ENCODE measurements at regions not wholly inside any gene's neighbourhood (a gene's known extent, or its start where the extent isn't known, plus 50 kb on each side); places are given as distances from the start of the nearest gene placed in this dataset.

DNA sequence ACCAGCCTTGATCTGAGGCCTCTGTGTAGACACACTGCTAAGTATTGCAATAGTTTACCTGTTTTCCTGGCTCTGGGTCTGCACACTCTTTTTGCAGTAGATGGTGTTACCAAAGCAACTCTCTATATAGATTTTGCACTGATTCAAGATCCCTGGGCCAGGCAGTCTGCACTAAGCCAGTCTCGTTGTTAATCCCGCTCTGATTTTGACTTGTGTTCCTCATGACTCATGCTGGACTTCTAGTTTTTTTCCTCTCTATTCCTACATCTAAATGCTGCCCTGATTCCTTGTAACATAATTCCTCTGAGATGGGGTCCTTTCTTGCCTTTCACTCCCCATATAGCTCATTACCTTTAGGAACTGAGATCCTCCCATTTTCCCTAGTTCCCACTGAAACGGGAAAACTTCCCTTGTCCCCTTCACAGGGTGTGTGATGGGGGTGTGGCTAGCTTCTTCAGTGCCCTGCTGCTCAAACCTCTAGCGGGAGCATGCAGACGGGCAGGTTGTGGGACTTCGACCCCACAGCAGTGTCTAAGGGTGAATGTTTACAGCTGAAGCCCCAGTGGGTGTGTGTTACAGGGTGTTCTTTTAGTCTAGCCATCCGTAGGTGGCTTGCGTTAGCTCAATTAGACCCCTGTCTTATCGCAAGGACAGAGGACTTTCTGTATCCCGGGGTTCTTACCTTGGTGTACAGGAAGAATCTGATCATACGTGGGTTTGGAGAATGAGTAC is 106.5 kb upstream of the RAB3GAP2 start:
- WGBS, 3 donors: 10 to 56% (median 33%) methylated on average over 11 of the region's 11 CpGs
- H3K4me1 ChIP-seq (ENCODE audit: control insufficient read depth in 3 of 3, insufficient read depth in 2 of 3, low read depth in 1 of 3, low read length in 2 of 3): peaks cover 0 to 5% (median 0%) of the 10 kb centered on the region in 3 donors
- H3K9me3 ChIP-seq (ENCODE audit: control insufficient read depth in 2 of 2, insufficient read depth in 1 of 2, low read depth in 1 of 2, low read length in 1 of 2): peaks cover 0 to 6% of the 10 kb centered on the region in 2 donors
- H3K27me3 ChIP-seq (ENCODE audit: control insufficient read depth in 3 of 3, insufficient read depth in 3 of 3, low read length in 3 of 3): no peaks in the 10 kb centered on the region
- H3K4me3 ChIP-seq (ENCODE audit: low read depth in 1 of 3, low read length in 3 of 3): no peak overlapping the region
- FAIRE-seq: no peak
- peak; percentile 84 to 89 for DNase-seq
- H3K27ac ChIP-seq (ENCODE audit: low read depth in 1 of 3, low read length in 2 of 3): peak overlapping the region in 1 of 3 donors; percentile 30
- H3K36me3 ChIP-seq (ENCODE audit: control insufficient read depth in 3 of 3, insufficient read depth in 2 of 3, low read depth in 1 of 3, low read length in 3 of 3): no peaks in the 10 kb centered on the region

DNA sequence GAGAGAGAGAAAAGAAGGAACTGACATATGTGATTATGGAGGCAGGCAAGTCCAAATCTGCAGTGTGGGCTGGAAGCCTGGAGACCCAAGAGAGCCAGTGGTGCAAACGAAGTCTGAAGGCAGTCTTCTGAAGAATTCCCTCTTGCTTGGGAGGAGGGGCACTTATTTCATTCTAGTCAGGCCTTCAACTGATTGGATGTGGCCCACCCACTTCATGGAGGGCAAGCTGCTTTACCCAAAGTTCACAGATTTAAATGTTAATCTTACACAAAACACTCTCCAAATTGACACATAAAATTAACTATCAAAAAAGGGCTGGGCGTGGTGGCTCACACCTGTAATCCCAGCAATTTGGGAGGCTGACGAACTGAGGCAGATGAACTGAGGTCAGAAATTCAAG is 103.5 kb upstream of the RAB3GAP2 start:
- peaks cover 0 to 6% of the 10 kb centered on the region in 2 donors for H3K9me3 ChIP-seq (ENCODE audit: control insufficient read depth in 2 of 2, insufficient read depth in 1 of 2, low read depth in 1 of 2, low read length in 1 of 2)
- 73 to 81% (median 78%) methylated on average over 3 of the region's 3 CpGs for WGBS, 3 donors
- no peak overlapping the region for H3K4me3 ChIP-seq (ENCODE audit: low read depth in 1 of 3, low read length in 3 of 3)
- no peak overlapping the region for H3K27ac ChIP-seq (ENCODE audit: low read depth in 1 of 3, low read length in 2 of 3)
- DNase-seq (no peak), FAIRE-seq (no peak)
- H3K27me3 ChIP-seq (ENCODE audit: control insufficient read depth in 3 of 3, insufficient read depth in 3 of 3, low read length in 3 of 3): peaks cover 0 to 2% (median 0%) of the 10 kb centered on the region in 3 donors
- H3K4me1 ChIP-seq (ENCODE audit: control insufficient read depth in 3 of 3, insufficient read depth in 2 of 3, low read depth in 1 of 3, low read length in 2 of 3): peaks cover 0 to 5% (median 0%) of the 10 kb centered on the region in 3 donors
- no peaks in the 10 kb centered on the region for H3K36me3 ChIP-seq (ENCODE audit: control insufficient read depth in 3 of 3, insufficient read depth in 2 of 3, low read depth in 1 of 3, low read length in 3 of 3)

DNA sequence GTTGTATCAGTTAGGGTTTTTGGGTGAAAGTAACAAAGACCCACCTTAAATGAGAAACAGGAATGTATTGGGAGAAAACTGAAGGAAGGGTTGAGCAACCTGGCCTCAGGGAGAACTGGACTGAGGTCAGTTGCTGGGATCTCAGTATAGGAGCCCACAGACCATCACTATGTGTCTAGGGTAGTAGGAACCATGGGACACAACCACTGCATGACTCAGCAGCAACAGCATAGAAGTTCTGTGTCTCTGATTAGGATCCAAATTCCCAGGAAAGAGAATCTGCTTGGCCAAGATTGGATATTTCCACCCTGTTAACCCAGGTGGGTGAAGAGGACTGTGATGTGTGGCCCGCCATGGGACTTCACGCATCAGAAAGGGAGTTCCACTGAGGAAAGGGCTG is 102.2 kb upstream of the RAB3GAP2 start:
- Histone ChIP-seq H3K27ac (ENCODE audit: low read depth in 1 of 3, low read length in 2 of 3) (no peak overlapping the region), H3K9me3 (ENCODE audit: control insufficient read depth in 2 of 2, insufficient read depth in 1 of 2, low read depth in 1 of 2, low read length in 1 of 2) (no peaks in the 10 kb centered on the region), H3K4me1 (ENCODE audit: control insufficient read depth in 3 of 3, insufficient read depth in 2 of 3, low read depth in 1 of 3, low read length in 2 of 3) (peaks cover 0 to 5% (median 0%) of the 10 kb centered on the region in 3 donors), H3K4me3 (ENCODE audit: low read depth in 1 of 3, low read length in 3 of 3) (no peak overlapping the region), H3K36me3 (ENCODE audit: control insufficient read depth in 3 of 3, insufficient read depth in 2 of 3, low read depth in 1 of 3, low read length in 3 of 3) (no peaks in the 10 kb centered on the region), H3K27me3 (ENCODE audit: control insufficient read depth in 3 of 3, insufficient read depth in 3 of 3, low read length in 3 of 3) (peaks cover 0 to 2% (median 0%) of the 10 kb centered on the region in 3 donors)
- FAIRE-seq: no peak
- no peak for DNase-seq
- WGBS, 3 donors: 87 to 98% (median 90%) methylated on average over 2 of the region's 2 CpGs

DNA sequence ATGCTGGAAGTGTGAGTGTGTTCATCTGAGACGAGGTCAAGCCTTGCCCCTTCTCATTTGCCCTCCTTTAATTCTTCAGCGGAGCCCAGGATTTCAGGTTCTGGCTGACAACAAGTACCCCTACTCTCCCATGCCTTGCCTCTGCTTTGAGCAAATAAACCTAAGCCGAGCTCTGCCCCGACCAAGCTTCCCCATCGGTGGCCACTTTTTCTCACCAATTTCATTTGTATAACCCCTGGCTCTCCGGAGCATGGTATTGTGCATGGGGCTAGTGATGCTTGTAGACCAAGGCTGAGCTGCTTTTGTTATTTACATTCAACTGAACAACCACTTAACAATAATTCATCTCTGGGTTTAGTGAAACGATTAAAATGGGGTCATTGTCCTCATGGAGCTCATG is 100.2 kb upstream of the RAB3GAP2 start:
- Histone ChIP-seq H3K4me1 (ENCODE audit: control insufficient read depth in 3 of 3, insufficient read depth in 2 of 3, low read depth in 1 of 3, low read length in 2 of 3) (no peaks in the 10 kb centered on the region), H3K27ac (ENCODE audit: low read depth in 1 of 3, low read length in 2 of 3) (no peak overlapping the region), H3K9me3 (ENCODE audit: control insufficient read depth in 2 of 2, insufficient read depth in 1 of 2, low read depth in 1 of 2, low read length in 1 of 2) (no peaks in the 10 kb centered on the region), H3K4me3 (ENCODE audit: low read depth in 1 of 3, low read length in 3 of 3) (no peak overlapping the region), H3K27me3 (ENCODE audit: control insufficient read depth in 3 of 3, insufficient read depth in 3 of 3, low read length in 3 of 3) (peaks cover 0 to 2% (median 0%) of the 10 kb centered on the region in 3 donors), H3K36me3 (ENCODE audit: control insufficient read depth in 3 of 3, insufficient read depth in 2 of 3, low read depth in 1 of 3, low read length in 3 of 3) (no peaks in the 10 kb centered on the region)
- 74 to 79% (median 77%) methylated on average over 7 of the region's 7 CpGs for WGBS, 3 donors
- DNase-seq (no peak), FAIRE-seq (no peak)

GRCh38 chr1:220371324-220371723 is 99.1 kb upstream of the RAB3GAP2 start:
- no peak overlapping the region for H3K4me3 ChIP-seq (ENCODE audit: low read depth in 1 of 3, low read length in 3 of 3)

DNA sequence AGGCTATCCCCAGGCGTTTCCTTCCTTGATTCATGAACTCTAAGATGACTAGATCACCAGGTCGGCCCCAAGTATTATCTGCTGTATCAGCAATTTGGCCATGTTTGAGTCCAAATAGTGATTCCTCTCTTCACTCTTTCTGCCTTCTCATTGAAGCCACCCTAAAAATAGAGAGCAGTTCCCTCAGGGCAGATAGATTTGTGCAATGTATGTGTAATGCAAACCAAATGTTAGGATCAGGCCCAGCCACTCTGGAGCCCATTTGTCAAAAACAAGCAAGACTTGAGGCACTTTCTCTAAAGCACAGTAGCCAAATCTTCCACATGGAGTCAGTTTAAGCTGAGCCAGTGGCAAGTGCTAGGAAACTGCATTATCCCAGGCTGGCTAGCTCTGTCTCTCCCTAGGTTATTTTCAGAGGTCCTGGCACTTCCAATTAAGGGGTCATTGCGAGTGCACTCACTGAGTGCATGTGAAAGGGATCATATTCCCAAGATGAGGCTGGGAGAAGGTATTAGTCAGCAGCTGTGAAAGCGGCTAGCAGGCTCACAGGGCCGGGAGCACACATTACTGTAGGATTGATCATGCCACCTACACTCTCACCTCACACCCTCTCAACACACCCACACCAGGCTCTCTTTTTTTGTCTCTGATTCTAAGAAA is 97.9 kb upstream of the RAB3GAP2 start:
- no peak for FAIRE-seq
- no peak overlapping the region for H3K27ac ChIP-seq (ENCODE audit: low read depth in 1 of 3, low read length in 2 of 3)
- no peak overlapping the region for H3K4me3 ChIP-seq (ENCODE audit: low read depth in 1 of 3, low read length in 3 of 3)
- H3K27me3 ChIP-seq (ENCODE audit: control insufficient read depth in 3 of 3, insufficient read depth in 3 of 3, low read length in 3 of 3): peaks cover 0 to 2% (median 0%) of the 10 kb centered on the region in 3 donors
- no peaks in the 10 kb centered on the region for H3K9me3 ChIP-seq (ENCODE audit: control insufficient read depth in 2 of 2, insufficient read depth in 1 of 2, low read depth in 1 of 2, low read length in 1 of 2)
- no peak for DNase-seq
- no peaks in the 10 kb centered on the region for H3K4me1 ChIP-seq (ENCODE audit: control insufficient read depth in 3 of 3, insufficient read depth in 2 of 3, low read depth in 1 of 3, low read length in 2 of 3)
- no peaks in the 10 kb centered on the region for H3K36me3 ChIP-seq (ENCODE audit: control insufficient read depth in 3 of 3, insufficient read depth in 2 of 3, low read depth in 1 of 3, low read length in 3 of 3)
- WGBS, 3 donors: 60 to 76% (median 66%) methylated on average over 5 of the region's 5 CpGs

More at GRCh38 chr1:220371324-220371723, 99.1 kb upstream of the RAB3GAP2 start:
- no peaks in the 10 kb centered on the region for H3K9me3 ChIP-seq (ENCODE audit: control insufficient read depth in 2 of 2, insufficient read depth in 1 of 2, low read depth in 1 of 2, low read length in 1 of 2)
- no peak overlapping the region for H3K27ac ChIP-seq (ENCODE audit: low read depth in 1 of 3, low read length in 2 of 3)
- H3K36me3 ChIP-seq (ENCODE audit: control insufficient read depth in 3 of 3, insufficient read depth in 2 of 3, low read depth in 1 of 3, low read length in 3 of 3): no peaks in the 10 kb centered on the region
- DNase-seq: peak; percentile 3 to 23
- WGBS, 3 donors: 65 to 82% (median 67%) methylated on average over 4 of the region's 4 CpGs
- FAIRE-seq: no peak
- no peaks in the 10 kb centered on the region for H3K4me1 ChIP-seq (ENCODE audit: control insufficient read depth in 3 of 3, insufficient read depth in 2 of 3, low read depth in 1 of 3, low read length in 2 of 3)
- H3K27me3 ChIP-seq (ENCODE audit: control insufficient read depth in 3 of 3, insufficient read depth in 3 of 3, low read length in 3 of 3): peaks cover 0 to 2% (median 0%) of the 10 kb centered on the region in 3 donors

DNA sequence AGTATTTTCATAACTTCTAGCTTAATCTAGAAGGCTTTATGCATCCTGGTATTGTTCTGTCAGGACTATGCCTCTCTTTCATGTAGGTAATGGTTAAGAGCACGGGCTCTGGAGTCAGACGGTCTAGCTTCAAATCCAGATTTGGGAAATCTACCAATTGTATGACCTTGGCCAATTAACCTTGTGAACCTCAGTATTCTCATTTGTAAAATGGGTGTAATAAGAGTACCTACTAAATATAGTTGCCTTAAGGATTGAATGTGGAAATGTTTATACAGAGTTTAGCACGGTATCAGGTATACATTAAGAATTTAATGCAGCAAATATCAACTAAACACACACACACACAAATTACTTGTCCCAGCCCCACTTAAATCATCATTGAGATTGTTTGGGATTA is 97.3 kb upstream of the RAB3GAP2 start:
- no peaks in the 10 kb centered on the region for H3K9me3 ChIP-seq (ENCODE audit: control insufficient read depth in 2 of 2, insufficient read depth in 1 of 2, low read depth in 1 of 2, low read length in 1 of 2)
- DNase-seq (no peak), FAIRE-seq (no peak)
- no peak overlapping the region for H3K27ac ChIP-seq (ENCODE audit: low read depth in 1 of 3, low read length in 2 of 3)
- H3K4me3 ChIP-seq (ENCODE audit: low read depth in 1 of 3, low read length in 3 of 3): no peak overlapping the region
- peaks cover 0 to 2% (median 0%) of the 10 kb centered on the region in 3 donors for H3K27me3 ChIP-seq (ENCODE audit: control insufficient read depth in 3 of 3, insufficient read depth in 3 of 3, low read length in 3 of 3)
- H3K36me3 ChIP-seq (ENCODE audit: control insufficient read depth in 3 of 3, insufficient read depth in 2 of 3, low read depth in 1 of 3, low read length in 3 of 3): no peaks in the 10 kb centered on the region
- WGBS, 3 donors: 55 to 61% (median 60%) methylated on average over 3 of the region's 3 CpGs
- H3K4me1 ChIP-seq (ENCODE audit: control insufficient read depth in 3 of 3, insufficient read depth in 2 of 3, low read depth in 1 of 3, low read length in 2 of 3): no peaks in the 10 kb centered on the region

DNA sequence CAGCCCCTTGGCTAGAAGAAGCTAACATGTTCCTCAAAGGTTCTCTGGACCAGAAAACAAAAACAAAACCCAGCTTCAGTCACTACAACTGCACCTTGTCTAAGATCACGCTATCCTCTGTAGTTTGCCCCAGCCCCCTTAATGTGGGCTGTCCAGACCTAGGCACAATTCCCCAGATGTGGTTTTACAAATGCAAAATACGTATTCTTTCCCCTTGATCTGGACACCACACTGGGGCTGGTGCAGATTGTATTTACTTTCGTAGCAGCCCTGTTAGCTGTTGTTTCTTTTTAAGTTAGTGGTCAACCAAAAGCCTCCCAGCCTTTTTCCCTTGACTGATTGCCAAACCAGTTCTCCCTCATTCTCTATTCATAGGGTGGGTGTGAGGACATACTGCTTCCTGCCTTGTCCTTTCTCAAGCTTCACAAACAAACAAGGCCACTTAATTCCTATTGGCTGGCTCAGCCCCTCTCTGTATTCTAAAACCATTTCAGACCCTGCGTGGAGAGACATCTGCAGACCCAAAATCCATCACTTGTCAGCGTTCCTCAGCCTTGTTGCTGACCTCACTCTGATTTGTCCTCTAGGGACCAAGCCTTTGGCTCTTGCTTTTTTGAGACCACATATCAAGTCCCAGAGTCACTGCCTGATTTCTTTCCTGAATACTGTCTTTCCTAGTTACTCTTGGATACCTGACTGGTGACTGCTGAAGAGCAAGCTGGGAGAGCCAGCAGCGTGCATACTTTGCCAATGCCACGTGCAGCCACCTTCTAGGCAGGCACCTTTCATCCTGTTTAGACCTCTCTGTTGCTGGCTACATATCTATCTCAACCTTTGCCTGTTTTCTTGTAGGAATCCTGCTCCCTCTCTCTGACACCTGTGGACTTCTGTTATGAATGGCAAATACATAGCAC is 96.4 kb upstream of the RAB3GAP2 start:
- Histone ChIP-seq H3K4me3 (ENCODE audit: low read depth in 1 of 3, low read length in 3 of 3) (no peak overlapping the region), H3K36me3 (ENCODE audit: control insufficient read depth in 3 of 3, insufficient read depth in 2 of 3, low read depth in 1 of 3, low read length in 3 of 3) (no peaks in the 10 kb centered on the region), H3K4me1 (ENCODE audit: control insufficient read depth in 3 of 3, insufficient read depth in 2 of 3, low read depth in 1 of 3, low read length in 2 of 3) (no peaks in the 10 kb centered on the region), H3K9me3 (ENCODE audit: control insufficient read depth in 2 of 2, insufficient read depth in 1 of 2, low read depth in 1 of 2, low read length in 1 of 2) (no peaks in the 10 kb centered on the region), H3K27me3 (ENCODE audit: control insufficient read depth in 3 of 3, insufficient read depth in 3 of 3, low read length in 3 of 3) (peaks cover 0 to 2% (median 0%) of the 10 kb centered on the region in 3 donors), H3K27ac (ENCODE audit: low read depth in 1 of 3, low read length in 2 of 3) (no peak overlapping the region)
- no peak for DNase-seq
- 63 to 76% (median 68%) methylated on average over 7 of the region's 7 CpGs for WGBS, 3 donors
- no peak for FAIRE-seq
